ENCODE measurements at regions not wholly inside any gene's neighbourhood (a gene's known extent, or its start where the extent isn't known, plus 50 kb on each side); places are given as distances from the start of the nearest gene placed in this dataset.
"Not testable (repeated sequence)": the region's sequence is repeated elsewhere in the genome, so short reads cannot be mapped to it uniquely, and the experiment has no call there.

DNA sequence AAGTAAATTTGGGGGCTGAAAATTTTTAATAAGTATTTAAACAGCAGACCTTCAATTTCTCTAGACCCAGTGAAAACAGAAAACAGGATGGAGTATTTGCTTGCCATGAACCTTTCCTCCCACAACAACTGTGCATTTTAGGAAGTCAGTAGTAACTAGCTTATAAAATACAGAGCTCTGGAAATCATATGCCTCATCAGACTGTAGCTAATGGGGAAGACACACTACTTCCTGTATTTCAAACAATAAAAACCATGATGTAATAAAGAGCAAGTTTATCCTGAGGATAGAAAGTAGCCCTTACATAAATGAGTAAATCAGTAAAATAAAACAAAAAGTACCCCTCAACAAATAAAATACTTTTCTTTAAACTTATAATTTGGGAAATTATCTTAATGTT lies 280.1 kb upstream of the ZFP42 start:
- no peak for TF ChIP-seq CTCF (IDR thresholded peaks at IDR 0.05)
- TF ChIP-seq EP300 (IDR thresholded peaks at IDR 0.05) = no peak
- TF ChIP-seq POLR2AphosphoS5 (IDR thresholded peaks at IDR 0.05) = no peak
- TF ChIP-seq POLR2A (IDR thresholded peaks at IDR 0.05) = no peak
- no peak overlapping the region for H3K27ac ChIP-seq
- H3K4me3 ChIP-seq = no peak overlapping the region
- H3K9me3 ChIP-seq = no peaks in the 10 kb centered on the region
- H3K27me3 ChIP-seq = no peaks in the 10 kb centered on the region
- no peaks in the 10 kb centered on the region for H3K4me1 ChIP-seq
- H3K36me3 ChIP-seq = no peaks in the 10 kb centered on the region
- no peak for DNase-seq (ENCODE audit: low spot score in 2 of 2)

DNA sequence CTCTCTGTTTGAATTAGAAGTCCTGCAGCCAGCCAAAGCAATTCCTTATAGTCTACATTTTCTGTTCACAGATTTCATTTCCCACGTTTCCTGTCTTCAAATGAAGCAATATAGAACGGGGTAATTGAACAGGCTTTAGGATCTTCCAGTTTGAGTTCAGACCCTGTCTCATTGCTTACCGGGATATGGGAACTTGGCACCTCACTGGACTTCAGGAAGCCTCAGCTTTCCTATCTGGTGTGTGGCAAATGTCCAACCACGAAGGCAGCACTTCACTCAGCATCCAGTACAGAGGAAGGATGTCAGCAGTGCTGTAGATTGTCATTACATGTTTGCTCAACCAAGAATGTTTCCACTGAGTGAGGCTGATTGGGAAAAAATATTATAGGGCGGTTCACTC lies 271.1 kb upstream of the ZFP42 start:
- Histone ChIP-seq H3K27ac (no peak overlapping the region), H3K36me3 (no peaks in the 10 kb centered on the region), H3K4me1 (no peaks in the 10 kb centered on the region), H3K9me3 (no peaks in the 10 kb centered on the region), H3K4me3 (no peak overlapping the region), H3K27me3 (no peaks in the 10 kb centered on the region)
- no peak for DNase-seq (ENCODE audit: low spot score in 2 of 2)
- TF ChIP-seq EP300 (IDR thresholded peaks at IDR 0.05) (no peak), CTCF (IDR thresholded peaks at IDR 0.05) (no peak), POLR2A (IDR thresholded peaks at IDR 0.05) (no peak), POLR2AphosphoS5 (IDR thresholded peaks at IDR 0.05) (no peak)
- WGBS = 58% methylated on average over 5 of the region's 5 CpGs

DNA sequence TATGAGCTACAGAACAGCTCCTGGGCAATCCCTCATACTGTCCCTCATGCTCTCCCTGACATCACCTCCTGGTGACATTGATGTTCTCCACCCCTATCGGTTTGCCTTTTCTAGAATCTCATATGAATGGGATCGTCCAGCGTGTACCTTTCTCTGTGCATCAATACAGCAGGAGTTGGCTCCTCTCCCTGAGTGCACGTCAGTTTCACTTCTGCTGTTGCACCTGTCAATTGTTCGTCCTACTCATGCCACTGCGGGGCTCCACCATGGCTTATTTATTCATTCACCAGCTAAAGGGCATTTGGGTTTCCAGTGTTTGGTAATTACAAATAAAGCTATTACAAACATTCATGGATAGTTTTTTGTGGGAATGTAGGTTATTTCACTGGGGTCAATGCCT lies 269.1 kb upstream of the ZFP42 start:
- no peak overlapping the region for H3K27ac ChIP-seq
- 89% methylated on average over 6 of the region's 6 CpGs for WGBS
- H3K4me1 ChIP-seq = no peaks in the 10 kb centered on the region
- TF ChIP-seq EP300 (IDR thresholded peaks at IDR 0.05) (no peak), CTCF (IDR thresholded peaks at IDR 0.05) (no peak), POLR2A (IDR thresholded peaks at IDR 0.05) (no peak), POLR2AphosphoS5 (IDR thresholded peaks at IDR 0.05) (no peak)
- DNase-seq (ENCODE audit: low spot score in 2 of 2) = no peak
- no peaks in the 10 kb centered on the region for H3K27me3 ChIP-seq
- H3K36me3 ChIP-seq = no peaks in the 10 kb centered on the region
- no peak overlapping the region for H3K4me3 ChIP-seq
- no peaks in the 10 kb centered on the region for H3K9me3 ChIP-seq

DNA sequence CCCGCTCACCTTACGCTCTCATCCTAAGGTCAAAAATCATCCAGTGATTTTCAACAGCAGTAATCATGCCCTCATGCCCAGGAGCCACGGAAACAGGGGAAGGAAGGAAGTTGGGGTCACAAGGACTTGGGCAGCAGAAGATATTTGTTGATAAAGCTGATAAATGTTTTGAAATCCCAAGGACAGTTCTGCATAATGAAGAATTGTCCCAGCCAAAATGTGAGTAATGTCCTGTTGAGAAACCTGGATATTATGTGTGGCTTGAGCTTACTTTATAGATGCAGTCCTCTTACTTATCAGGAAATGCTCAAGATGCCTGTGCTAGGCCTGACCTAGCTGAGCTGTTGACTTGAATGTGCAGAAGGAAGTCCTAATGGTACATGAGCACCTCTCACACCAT lies 263.0 kb upstream of the ZFP42 start:
- no peaks in the 10 kb centered on the region for H3K36me3 ChIP-seq
- no peak overlapping the region for H3K4me3 ChIP-seq
- H3K27me3 ChIP-seq = no peaks in the 10 kb centered on the region
- no peaks in the 10 kb centered on the region for H3K4me1 ChIP-seq
- no peak overlapping the region for H3K27ac ChIP-seq
- DNase-seq (ENCODE audit: low spot score in 2 of 2) = no peak
- WGBS = 74% methylated on average over 3 of the region's 3 CpGs
- no peaks in the 10 kb centered on the region for H3K9me3 ChIP-seq
- TF ChIP-seq EP300 (IDR thresholded peaks at IDR 0.05) (no peak), POLR2A (IDR thresholded peaks at IDR 0.05) (no peak)

- H3K4me1 ChIP-seq = no peaks in the 10 kb centered on the region
- DNase-seq (ENCODE audit: low spot score in 2 of 2) = no peak
- no peaks in the 10 kb centered on the region for H3K27me3 ChIP-seq
- no peak overlapping the region for H3K4me3 ChIP-seq
- WGBS = 78% methylated on average over 1 of the region's 1 CpG
- H3K36me3 ChIP-seq = no peaks in the 10 kb centered on the region
- no peaks in the 10 kb centered on the region for H3K9me3 ChIP-seq
- TF ChIP-seq POLR2A (IDR thresholded peaks at IDR 0.05) = no peak
- no peak for TF ChIP-seq POLR2AphosphoS5 (IDR thresholded peaks at IDR 0.05)
- TF ChIP-seq EP300 (IDR thresholded peaks at IDR 0.05) = no peak
- TF ChIP-seq CTCF (IDR thresholded peaks at IDR 0.05) = no peak
- no peak overlapping the region for H3K27ac ChIP-seq
Observed at GRCh38 chr4:187739771-187740170, 255.8 kb upstream of the ZFP42 start.

DNA sequence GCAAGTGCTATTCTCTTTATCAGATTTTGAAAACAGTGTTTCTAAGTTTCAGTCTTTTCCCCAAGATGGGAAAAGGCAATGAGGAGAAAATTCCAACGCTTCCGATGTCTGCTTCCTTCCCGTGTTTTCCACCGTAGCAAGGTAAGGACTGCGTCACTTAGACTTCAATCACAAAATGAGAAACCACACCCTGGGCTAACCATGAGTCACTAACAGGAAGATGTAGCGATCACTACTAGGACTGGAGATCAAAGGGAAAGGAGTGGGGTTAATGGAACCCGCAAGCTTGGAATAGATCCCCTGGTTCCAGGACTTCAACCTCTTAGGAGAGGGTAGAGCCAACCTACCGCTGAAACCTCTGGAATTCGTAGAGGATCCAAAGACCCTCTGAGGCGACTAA lies 250.7 kb upstream of the ZFP42 start:
- Histone ChIP-seq H3K4me3 (no peak overlapping the region), H3K36me3 (no peaks in the 10 kb centered on the region), H3K4me1 (no peaks in the 10 kb centered on the region), H3K9me3 (no peaks in the 10 kb centered on the region), H3K27me3 (no peaks in the 10 kb centered on the region), H3K27ac (no peak overlapping the region)
- no peak for TF ChIP-seq POLR2A (IDR thresholded peaks at IDR 0.05)
- WGBS = 91% methylated on average over 10 of the region's 10 CpGs
- no peak for DNase-seq (ENCODE audit: low spot score in 2 of 2)

GRCh38 chr4:187750652-187751051 lies 244.9 kb upstream of the ZFP42 start:
- H3K36me3 ChIP-seq; H3K27me3 ChIP-seq; DNase-seq (ENCODE audit: low spot score in 2 of 2); H3K4me1 ChIP-seq; H3K4me3 ChIP-seq; H3K9me3 ChIP-seq; H3K27ac ChIP-seq: not testable (repeated sequence)
- WGBS = 60% methylated on average over 1 of the region's 1 CpG
